IPS-15b (cell line): ENCODE measurements at regions not wholly inside any gene's neighbourhood (a gene's known extent, or its start where the extent isn't known, plus 50 kb on each side); places are given as distances from the start of the nearest gene placed in this dataset.
"Not testable (repeated sequence)": the region's sequence is repeated elsewhere in the genome, so short reads cannot be mapped to it uniquely, and the experiment has no call there.

ENCODE experiments used
- H3K27me3 ChIP-seq: one replicate; pipeline ENCODE4 v1.6.1; 2013; ENCODE audit warnings: low read length; ENCODE audit not compliant: control insufficient read depth, insufficient read depth
- H3K36me3 ChIP-seq: one replicate; pipeline ENCODE4 v1.6.1; 2013; ENCODE audit warnings: low read length; ENCODE audit not compliant: control insufficient read depth, insufficient read depth
- H3K4me1 ChIP-seq: one replicate; pipeline ENCODE4 v1.6.1; 2013; ENCODE audit warnings: mild to moderate bottlenecking, low read length; ENCODE audit not compliant: control insufficient read depth, insufficient read depth
- H3K4me3 ChIP-seq: one replicate; pipeline ENCODE4 v1.5.1; 2013; ENCODE audit warnings: low read depth, low read length
- H3K9ac ChIP-seq: one replicate; pipeline ENCODE4 v1.6.1; 2013; ENCODE audit warnings: low read depth, mild to moderate bottlenecking, low read length
- H3K9me3 ChIP-seq: one replicate; pipeline ENCODE4 v1.6.1; 2013; ENCODE audit warnings: mild to moderate bottlenecking, low read length; ENCODE audit not compliant: control insufficient read depth, insufficient read depth

- H3K9ac ChIP-seq: no peak overlapping the region
- no peaks in the 10 kb centered on the region for H3K9me3 ChIP-seq
- no peaks in the 10 kb centered on the region for H3K27me3 ChIP-seq
- no peaks in the 10 kb centered on the region for H3K36me3 ChIP-seq
- no peak overlapping the region for H3K4me3 ChIP-seq
- no peaks in the 10 kb centered on the region for H3K4me1 ChIP-seq
Measured at GRCh38 chr20:51128198-51128597, 105.3 kb upstream of the KCNG1 start.

DNA sequence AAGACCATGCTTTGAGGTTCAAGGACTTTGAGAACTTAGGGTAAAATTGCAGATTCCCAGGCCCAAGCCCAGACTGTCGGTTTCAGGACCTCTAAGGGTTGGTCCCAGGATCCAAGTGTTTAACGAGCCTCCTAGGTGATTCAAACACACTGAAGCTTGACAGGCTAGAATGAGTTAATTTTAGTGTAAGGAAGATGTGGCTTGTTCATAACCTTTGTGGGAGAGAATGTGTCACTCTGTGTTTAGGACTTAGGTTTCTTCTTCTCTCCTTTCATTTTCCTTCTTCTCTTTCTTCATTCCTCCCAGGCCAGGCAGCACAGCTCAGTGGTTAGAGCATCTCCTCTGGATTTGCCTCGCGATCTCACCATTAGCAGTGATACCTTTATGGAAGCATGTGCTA is 104.8 kb upstream of the KCNG1 start:
- Histone ChIP-seq H3K4me1 (no peaks in the 10 kb centered on the region), H3K9me3 (no peaks in the 10 kb centered on the region), H3K4me3 (no peak overlapping the region), H3K27me3 (no peaks in the 10 kb centered on the region), H3K9ac (no peak overlapping the region), H3K36me3 (no peaks in the 10 kb centered on the region)

DNA sequence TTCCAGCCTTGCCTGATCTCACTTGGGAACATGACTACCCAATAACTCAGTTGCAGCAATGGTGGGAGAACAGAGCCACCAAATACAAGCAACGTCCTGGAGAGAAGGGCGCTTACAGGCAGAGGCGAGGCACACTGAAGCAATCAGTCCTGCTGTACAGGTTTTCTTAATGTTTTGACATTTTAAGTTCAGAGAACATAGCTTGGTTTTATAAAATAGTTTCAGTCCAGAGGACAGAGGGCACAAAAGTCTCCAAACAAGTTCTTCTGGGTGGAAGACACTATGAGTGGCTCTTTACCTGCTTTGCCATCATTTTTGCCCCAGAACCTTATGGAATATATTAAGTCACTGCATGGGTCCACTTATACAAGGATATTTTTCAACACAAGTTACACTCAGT is 103.4 kb upstream of the KCNG1 start:
- no peaks in the 10 kb centered on the region for H3K27me3 ChIP-seq

GRCh38 chr20:51125780-51126179 is 102.9 kb upstream of the KCNG1 start:
- H3K4me1 ChIP-seq: peaks cover 6% of the 10 kb centered on the region
- no peaks in the 10 kb centered on the region for H3K9me3 ChIP-seq
- H3K27me3 ChIP-seq: no peaks in the 10 kb centered on the region
- H3K4me3 ChIP-seq: no peak overlapping the region
- H3K9ac ChIP-seq: no peak overlapping the region
- H3K36me3 ChIP-seq: no peaks in the 10 kb centered on the region

More for the DNA sequence above, 103.4 kb upstream of the KCNG1 start:
- Histone ChIP-seq H3K36me3 (no peaks in the 10 kb centered on the region), H3K4me3 (no peak overlapping the region), H3K4me1 (peaks cover 4% of the 10 kb centered on the region), H3K9ac (no peak overlapping the region), H3K9me3 (no peaks in the 10 kb centered on the region)

GRCh38 chr20:51125105-51125504 is 102.2 kb upstream of the KCNG1 start:
- Histone ChIP-seq H3K9ac (no peak overlapping the region), H3K4me1 (peaks cover 6% of the 10 kb centered on the region), H3K4me3 (no peak overlapping the region), H3K36me3 (no peaks in the 10 kb centered on the region), H3K9me3 (no peaks in the 10 kb centered on the region), H3K27me3 (peaks cover 3% of the 10 kb centered on the region)

- not testable (repeated sequence) for H3K9me3 ChIP-seq, H3K4me1 ChIP-seq, H3K9ac ChIP-seq, H3K36me3 ChIP-seq, H3K27me3 ChIP-seq, H3K4me3 ChIP-seq
Measured at GRCh38 chr20:51123887-51124286, 101.0 kb upstream of the KCNG1 start.

GRCh38 chr20:51122931-51123658 is 100.2 kb upstream of the KCNG1 start:
- Histone ChIP-seq H3K4me3 (no peak overlapping the region), H3K4me1 (peaks cover 6% of the 10 kb centered on the region), H3K36me3 (no peaks in the 10 kb centered on the region), H3K9me3 (no peaks in the 10 kb centered on the region), H3K27me3 (peaks cover 3% of the 10 kb centered on the region), H3K9ac (no peak overlapping the region)

DNA sequence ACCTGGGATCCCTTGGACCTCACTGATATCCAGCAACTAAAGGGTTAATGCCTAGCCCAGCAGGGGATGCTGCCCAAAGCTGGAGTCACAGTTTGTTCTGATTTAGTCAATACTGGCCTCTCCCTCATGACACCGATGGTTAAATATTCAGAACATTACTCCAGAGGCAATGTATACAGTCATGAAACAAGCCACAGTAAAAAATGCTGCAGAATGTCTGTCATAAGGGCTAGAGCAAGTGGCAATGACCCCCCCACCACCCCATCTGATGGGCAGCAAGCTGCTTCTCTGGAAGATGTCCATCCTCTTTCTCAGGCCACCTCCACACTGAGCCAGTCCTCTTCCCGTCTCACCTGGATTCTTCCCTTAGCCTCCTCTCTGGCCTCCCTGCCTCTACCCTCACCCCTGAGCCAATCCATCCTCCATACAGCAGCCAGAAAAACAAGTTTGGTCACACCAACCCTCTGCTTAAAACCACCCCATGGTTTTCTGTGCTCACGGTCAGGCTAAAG is 99.0 kb upstream of the KCNG1 start:
- Histone ChIP-seq H3K9me3 (no peaks in the 10 kb centered on the region), H3K4me1 (peaks cover 6% of the 10 kb centered on the region), H3K9ac (no peak overlapping the region), H3K36me3 (no peaks in the 10 kb centered on the region), H3K4me3 (no peak overlapping the region), H3K27me3 (peaks cover 3% of the 10 kb centered on the region)

- Histone ChIP-seq H3K4me1 (peaks cover 6% of the 10 kb centered on the region), H3K9ac (no peak overlapping the region), H3K9me3 (no peaks in the 10 kb centered on the region), H3K36me3 (no peaks in the 10 kb centered on the region), H3K27me3 (peaks cover 3% of the 10 kb centered on the region), H3K4me3 (no peak overlapping the region)
Measured at GRCh38 chr20:51121272-51121671, 98.4 kb upstream of the KCNG1 start.

- Histone ChIP-seq H3K9me3 (no peaks in the 10 kb centered on the region), H3K9ac (no peak overlapping the region), H3K27me3 (peaks cover 3% of the 10 kb centered on the region), H3K36me3 (no peaks in the 10 kb centered on the region), H3K4me1 (peaks cover 6% of the 10 kb centered on the region), H3K4me3 (no peak overlapping the region)
Measured at GRCh38 chr20:51120868-51121267, 98.0 kb upstream of the KCNG1 start.

GRCh38 chr20:51120438-51120837 is 97.5 kb upstream of the KCNG1 start:
- Histone ChIP-seq H3K9ac (no peak overlapping the region), H3K4me3 (no peak overlapping the region), H3K4me1 (peaks cover 6% of the 10 kb centered on the region), H3K27me3 (peaks cover 3% of the 10 kb centered on the region), H3K9me3 (no peaks in the 10 kb centered on the region), H3K36me3 (no peaks in the 10 kb centered on the region)

DNA sequence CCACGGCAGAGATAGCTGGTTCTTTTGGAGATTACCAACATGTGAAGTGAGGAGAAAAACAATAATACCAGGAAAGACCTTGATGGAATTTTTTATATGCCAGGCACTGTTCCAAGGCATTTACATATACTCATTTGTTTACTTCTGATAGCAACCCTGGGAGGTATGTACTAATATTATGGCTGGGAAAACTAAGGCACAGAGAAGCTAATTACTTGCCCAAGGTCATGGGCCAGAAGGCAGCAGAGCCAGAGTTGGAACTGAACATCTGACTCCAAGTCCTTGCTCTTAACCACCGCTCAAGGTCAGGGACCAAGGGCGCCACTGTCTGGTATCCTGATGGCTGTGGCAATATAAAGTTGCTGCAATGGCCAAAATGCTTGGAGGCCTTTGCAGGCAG is 97.0 kb upstream of the KCNG1 start:
- Histone ChIP-seq H3K27me3 (peaks cover 3% of the 10 kb centered on the region), H3K9me3 (no peaks in the 10 kb centered on the region)

More for the DNA sequence above, 97.0 kb upstream of the KCNG1 start:
- Histone ChIP-seq H3K9ac (no peak overlapping the region), H3K4me1 (peaks cover 6% of the 10 kb centered on the region), H3K4me3 (no peak overlapping the region), H3K36me3 (no peaks in the 10 kb centered on the region)
